HEK293 (cell line): ENCODE measurements at regions not wholly inside any gene's neighbourhood (a gene's known extent, or its start where the extent isn't known, plus 50 kb on each side); places are given as distances from the start of the nearest gene placed in this dataset.

ENCODE experiments used
- CTCF ChIA-PET: fragments of 350-600 bp; formaldehyde crosslinking; extraction: SDS; loops from one replicate; lab custom pipeline; 2021; ENCODE audit warnings: antibody characterized with exemption; lab: Yijun Ruan, JAX
- POLR2A ChIA-PET: fragments of 300-600 bp; formaldehyde crosslinking; extraction: SDS; loops from one replicate; lab custom pipeline; 2020; ENCODE audit warnings: antibody characterized with exemption, inconsistent platforms; lab: Yijun Ruan, JAX
- H3K27ac ChIP-seq: fragments of 200-500 bp; sonication (Bioruptor generic); 2 replicates; pipeline ENCODE4 v1.5.1; 2014; ENCODE audit warnings: low read depth, low read length, control low read depth, inconsistent platforms; ENCODE audit errors: extremely low read depth
- H3K36me3 ChIP-seq, 2 experiments: fragments of 200-500 bp in 1 of 2; sonication (Bioruptor generic) in 1 of 2; 1 replicate in 1 of 2; 2 replicates in 1 of 2; pipeline ENCODE4 v1.5.1; 2014 to 2017; ENCODE audit warnings: inconsistent platforms in 2 of 2, low read length in 2 of 2; ENCODE audit not compliant: control insufficient read depth in 2 of 2, insufficient read depth in 1 of 2
- H3K4me1 ChIP-seq: fragments of 200-500 bp; sonication (Bioruptor generic); 2 replicates; pipeline ENCODE4 v1.5.1; 2014; ENCODE audit warnings: mild to moderate bottlenecking, low read length, inconsistent platforms; ENCODE audit not compliant: control insufficient read depth, insufficient read depth
- H3K4me3 ChIP-seq: 2 replicates; pipeline ENCODE4 v1.5.1; 2011; ENCODE audit warnings: low read depth, mild to moderate bottlenecking, control low read depth, low read length, moderate library complexity
- H3K9me3 ChIP-seq: fragments of 200-500 bp; sonication (Bioruptor generic); 2 replicates; pipeline ENCODE4 v1.5.1; 2014; ENCODE audit warnings: low read depth, low read length, inconsistent platforms; ENCODE audit not compliant: control insufficient read depth, insufficient read depth
- GFI1B ChIP-seq: fragments of 450-650 bp; formaldehyde crosslinking; IDR thresholded peaks from 2 replicates; pipeline ENCODE4 v1.5.1; 2016; ENCODE audit warnings: missing biosample characterization, missing genetic modification characterization
- GLI2 ChIP-seq: fragments of 450-650 bp; formaldehyde crosslinking; IDR thresholded peaks from 2 replicates; pipeline ENCODE4; 2017; ENCODE audit warnings: missing biosample characterization, missing genetic modification characterization, low read depth, borderline replicate concordance
- IKZF3 ChIP-seq: fragments of 450-650 bp; IDR thresholded peaks from 2 replicates; pipeline ENCODE4 v1.5.0; 2018; ENCODE audit warnings: missing biosample characterization, mild to moderate bottlenecking, missing genetic modification characterization, moderate library complexity
- KLF10 ChIP-seq: fragments of 450-650 bp; IDR thresholded peaks from 2 replicates; pipeline ENCODE4 v1.5.1; 2018; ENCODE audit warnings: missing biosample characterization, mild to moderate bottlenecking, missing genetic modification characterization
- KLF7 ChIP-seq: fragments of 450-650 bp; formaldehyde crosslinking; IDR thresholded peaks from 2 replicates; pipeline ENCODE4 v1.5.1; 2016; ENCODE audit warnings: missing biosample characterization, missing genetic modification characterization, borderline replicate concordance
- MEIS1 ChIP-seq: sonication (generic); formaldehyde crosslinking; IDR thresholded peaks from 2 replicates; pipeline ENCODE4 v1.8.1; 2022; ENCODE audit warnings: missing genetic modification reagents, mild to moderate bottlenecking, borderline replicate concordance
- SALL2 ChIP-seq: fragments of 450-650 bp; formaldehyde crosslinking; IDR thresholded peaks from 2 replicates; pipeline ENCODE4 v1.5.0; 2017; ENCODE audit warnings: missing biosample characterization, mild to moderate bottlenecking, missing genetic modification characterization, borderline replicate concordance
- SP2 ChIP-seq: fragments of 450-650 bp; formaldehyde crosslinking; IDR thresholded peaks from 2 replicates; pipeline ENCODE4 v1.5.1; 2016; ENCODE audit warnings: missing biosample characterization, missing genetic modification characterization
- ZFP3 ChIP-seq: fragments of 450-650 bp; formaldehyde crosslinking; IDR thresholded peaks from 2 replicates; pipeline ENCODE4 v1.5.1; 2016; ENCODE audit warnings: low read depth, missing biosample characterization, missing genetic modification characterization
- ZFP69B ChIP-seq: fragments of 450-650 bp; formaldehyde crosslinking; IDR thresholded peaks from 2 replicates; pipeline ENCODE4 v1.5.1; 2016; ENCODE audit warnings: missing biosample characterization, missing genetic modification characterization
- ZNF138 ChIP-seq: fragments of 450-650 bp; formaldehyde crosslinking; IDR thresholded peaks from 2 replicates; pipeline ENCODE4 v1.5.1; 2016; ENCODE audit warnings: missing biosample characterization, missing genetic modification characterization, borderline replicate concordance
- ZNF16 ChIP-seq: fragments of 450-650 bp; formaldehyde crosslinking; IDR thresholded peaks from 2 replicates; pipeline ENCODE4 v1.5.1; 2016; ENCODE audit warnings: low read depth, missing biosample characterization, missing genetic modification characterization
- ZNF24 ChIP-seq: fragments of 450-650 bp; formaldehyde crosslinking; IDR thresholded peaks from 2 replicates; pipeline ENCODE4 v1.5.1; 2016; ENCODE audit warnings: missing biosample characterization, missing genetic modification characterization
- ZNF274 ChIP-seq, 2 experiments: fragments of 200-500 bp in 1 of 2; fragments of 450-650 bp in 1 of 2; sonication (Bioruptor generic) in 1 of 2; formaldehyde crosslinking in 1 of 2; IDR thresholded peaks; 2 replicates each; pipeline versions ENCODE4 v1.5.1 to v1.6.1; 2014 to 2016; ENCODE audit warnings: borderline replicate concordance in 1 of 2, inconsistent platforms in 1 of 2, low read length in 1 of 2, missing biosample characterization in 1 of 2, missing genetic modification characterization in 1 of 2
- ZNF324 ChIP-seq: fragments of 450-650 bp; formaldehyde crosslinking; IDR thresholded peaks from 2 replicates; pipeline ENCODE4 v1.5.1; 2016; ENCODE audit warnings: missing biosample characterization, missing genetic modification characterization
- ZNF341 ChIP-seq: fragments of 450-650 bp; formaldehyde crosslinking; IDR thresholded peaks from 2 replicates; pipeline ENCODE4; 2016; ENCODE audit warnings: low read depth, missing biosample characterization, missing genetic modification characterization
- ZNF391 ChIP-seq: fragments of 450-650 bp; formaldehyde crosslinking; IDR thresholded peaks from 2 replicates; pipeline ENCODE4 v1.5.1; 2016; ENCODE audit warnings: low read depth, missing biosample characterization, missing genetic modification characterization, borderline replicate concordance
- ZNF394 ChIP-seq: fragments of 450-650 bp; formaldehyde crosslinking; IDR thresholded peaks from 2 replicates; pipeline ENCODE4 v1.5.1; 2016; ENCODE audit warnings: missing biosample characterization, missing genetic modification characterization, mild to moderate bottlenecking, moderate library complexity, borderline replicate concordance
- ZNF423 ChIP-seq: fragments of 450-650 bp; formaldehyde crosslinking; IDR thresholded peaks from 2 replicates; pipeline ENCODE4 v1.5.1; 2016; ENCODE audit warnings: missing biosample characterization, missing genetic modification characterization
- ZNF529 ChIP-seq: fragments of 450-650 bp; formaldehyde crosslinking; IDR thresholded peaks from 2 replicates; pipeline ENCODE4 v1.5.1; 2017; ENCODE audit warnings: missing genetic modification characterization, missing biosample characterization; ENCODE audit not compliant: insufficient replicate concordance
- ZNF558 ChIP-seq: fragments of 450-650 bp; formaldehyde crosslinking; IDR thresholded peaks from 2 replicates; pipeline ENCODE4 v1.5.1; 2016; ENCODE audit warnings: missing biosample characterization, missing genetic modification characterization
- ZNF560 ChIP-seq: fragments of 450-650 bp; formaldehyde crosslinking; IDR thresholded peaks from 2 replicates; pipeline ENCODE4 v1.5.1; 2017; ENCODE audit warnings: missing biosample characterization, missing genetic modification characterization, borderline replicate concordance
- ZNF624 ChIP-seq: fragments of 450-650 bp; formaldehyde crosslinking; IDR thresholded peaks from 2 replicates; pipeline ENCODE4 v1.5.1; 2017; ENCODE audit warnings: missing biosample characterization, missing genetic modification characterization
- ZNF654 ChIP-seq: fragments of 450-650 bp; formaldehyde crosslinking; IDR thresholded peaks from 2 replicates; pipeline ENCODE4 v1.5.1; 2016; ENCODE audit warnings: low read depth, missing biosample characterization, missing genetic modification characterization
- ZNF664 ChIP-seq: fragments of 450-650 bp; formaldehyde crosslinking; IDR thresholded peaks from 2 replicates; pipeline ENCODE4 v1.5.1; 2016; ENCODE audit warnings: missing biosample characterization, missing genetic modification characterization
- ZNF776 ChIP-seq: fragments of 450-650 bp; formaldehyde crosslinking; IDR thresholded peaks from 2 replicates; pipeline ENCODE4 v1.5.0; 2017; ENCODE audit warnings: missing biosample characterization, missing genetic modification characterization, borderline replicate concordance
- ZNF785 ChIP-seq: fragments of 450-650 bp; formaldehyde crosslinking; IDR thresholded peaks from 2 replicates; pipeline ENCODE4 v1.5.1; 2016; ENCODE audit warnings: missing biosample characterization, missing genetic modification characterization
- ZNF791 ChIP-seq: fragments of 450-650 bp; formaldehyde crosslinking; IDR thresholded peaks from 2 replicates; pipeline ENCODE4 v1.5.1; 2016; ENCODE audit warnings: missing biosample characterization, missing genetic modification characterization
- TF ChIP-seq, protein P1 (sequence below): IDR thresholded peaks from 2 replicates; pipeline ENCODE4 v1.6.1; 2011; ENCODE audit warnings: mild to moderate bottlenecking, low read depth, low read length, borderline replicate concordance
- TF ChIP-seq, protein P2 (sequence below): fragments of 450-650 bp; formaldehyde crosslinking; IDR thresholded peaks from 2 replicates; pipeline ENCODE4 v1.5.1; 2016; ENCODE audit warnings: missing biosample characterization, missing genetic modification characterization
- TF ChIP-seq, protein P3 (sequence below): fragments of 450-650 bp; formaldehyde crosslinking; IDR thresholded peaks from 2 replicates; pipeline ENCODE4 v1.5.1; 2016; ENCODE audit warnings: missing biosample characterization, missing genetic modification characterization
- TF ChIP-seq, protein P4 (sequence below): fragments of 450-650 bp; formaldehyde crosslinking; IDR thresholded peaks from 2 replicates; pipeline ENCODE4 v1.5.1; 2016; ENCODE audit warnings: missing biosample characterization, missing genetic modification characterization

DNA sequence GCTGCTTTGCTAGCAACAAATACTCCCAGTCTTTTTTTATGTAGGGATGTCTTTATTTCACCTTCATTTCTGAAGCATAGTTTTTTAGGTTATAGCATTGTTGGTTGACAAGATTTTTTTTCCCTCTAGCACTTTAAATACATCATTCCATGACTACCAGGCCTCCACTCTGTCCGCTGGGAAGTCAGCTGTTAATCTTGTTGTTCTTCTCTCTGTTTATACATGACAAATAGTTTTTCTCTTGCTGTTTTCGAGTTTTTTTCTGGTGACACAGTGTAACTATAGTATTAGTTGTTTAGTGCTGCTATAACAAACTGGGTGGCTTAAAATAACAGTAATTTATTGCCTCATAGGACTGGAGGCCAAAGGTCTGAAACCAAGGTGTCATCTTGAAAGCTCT is 205.5 kb upstream of the CNTNAP4 start (continued):
- no peak for TF ChIP-seq ZNF274 (IDR thresholded peaks at IDR 0.05; ENCODE audit: low read length)
- no peak for TF ChIP-seq ZNF274 (tag by site-specific recombination; IDR thresholded peaks at IDR 0.05; ENCODE audit: borderline replicate concordance)
- TF ChIP-seq ZNF785, result no peak
- TF ChIP-seq, protein P1, sequence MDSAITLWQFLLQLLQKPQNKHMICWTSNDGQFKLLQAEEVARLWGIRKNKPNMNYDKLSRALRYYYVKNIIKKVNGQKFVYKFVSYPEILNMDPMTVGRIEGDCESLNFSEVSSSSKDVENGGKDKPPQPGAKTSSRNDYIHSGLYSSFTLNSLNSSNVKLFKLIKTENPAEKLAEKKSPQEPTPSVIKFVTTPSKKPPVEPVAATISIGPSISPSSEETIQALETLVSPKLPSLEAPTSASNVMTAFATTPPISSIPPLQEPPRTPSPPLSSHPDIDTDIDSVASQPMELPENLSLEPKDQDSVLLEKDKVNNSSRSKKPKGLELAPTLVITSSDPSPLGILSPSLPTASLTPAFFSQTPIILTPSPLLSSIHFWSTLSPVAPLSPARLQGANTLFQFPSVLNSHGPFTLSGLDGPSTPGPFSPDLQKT, result no peak
- no peak for TF ChIP-seq ZNF138 (tag by site-specific recombination)

DNA sequence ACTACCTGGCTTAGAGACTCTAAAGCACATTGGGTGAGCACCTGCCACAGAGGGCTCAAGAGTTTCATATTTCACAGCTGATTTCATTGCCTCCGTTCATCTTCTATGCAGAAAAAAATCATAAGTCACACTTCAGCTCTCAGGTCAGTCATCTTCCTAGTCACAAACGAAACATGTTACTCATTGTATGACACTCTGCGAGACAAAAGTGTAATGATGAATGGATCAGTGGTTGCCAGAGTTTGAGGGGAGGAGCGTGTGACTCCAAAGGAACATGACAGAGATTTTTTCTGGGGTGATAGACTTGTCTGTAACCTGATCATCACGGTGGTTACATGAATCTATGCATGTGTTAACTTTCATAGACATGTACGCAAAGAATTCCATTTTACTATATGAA is 195.2 kb upstream of the CNTNAP4 start:
- ChIA-PET POLR2A (no interaction called here), CTCF (no interaction called here)
- H3K4me3 ChIP-seq, result no peak overlapping the region

DNA sequence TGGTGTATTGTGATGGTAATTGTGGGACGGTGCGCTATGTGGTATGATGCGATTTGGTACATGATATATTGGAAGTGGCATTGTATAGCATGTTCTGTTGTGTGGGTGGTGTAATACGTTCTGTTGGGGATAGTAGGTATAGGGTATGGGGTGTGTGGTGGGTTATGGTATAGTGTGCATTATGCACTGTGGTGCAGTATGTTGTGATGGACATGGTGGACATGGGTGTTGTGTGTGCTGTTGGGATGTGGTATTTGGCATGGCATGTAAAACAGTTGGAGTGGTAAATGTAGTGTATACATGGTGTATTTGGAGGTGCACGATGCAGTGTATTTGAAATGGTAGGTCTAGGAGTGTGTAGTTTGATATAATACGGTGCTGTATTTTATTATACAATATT is 170.6 kb upstream of the CNTNAP4 start:
- TF ChIP-seq ZNF274 (IDR thresholded peaks at IDR 0.05; ENCODE audit: low read length) (no peak), ZNF274 (tag by site-specific recombination; IDR thresholded peaks at IDR 0.05; ENCODE audit: borderline replicate concordance) (no peak), ZNF560 (tag by site-specific recombination) (no peak), ZNF394 (tag by site-specific recombination) (no peak), ZNF664 (tag by site-specific recombination) (no peak), GLI2 (tag by site-specific recombination) (no peak), ZFP69B (tag by site-specific recombination) (no peak), KLF10 (tag by site-specific recombination) (no peak), ZNF324 (tag by site-specific recombination) (no peak), GFI1B (no peak), ZNF529 (tag by site-specific recombination) (no peak), ZNF776 (tag by site-specific recombination) (no peak), ZNF391 (tag by site-specific recombination) (no peak), ZNF624 (tag by site-specific recombination) (no peak)
- TF ChIP-seq, protein P2, sequence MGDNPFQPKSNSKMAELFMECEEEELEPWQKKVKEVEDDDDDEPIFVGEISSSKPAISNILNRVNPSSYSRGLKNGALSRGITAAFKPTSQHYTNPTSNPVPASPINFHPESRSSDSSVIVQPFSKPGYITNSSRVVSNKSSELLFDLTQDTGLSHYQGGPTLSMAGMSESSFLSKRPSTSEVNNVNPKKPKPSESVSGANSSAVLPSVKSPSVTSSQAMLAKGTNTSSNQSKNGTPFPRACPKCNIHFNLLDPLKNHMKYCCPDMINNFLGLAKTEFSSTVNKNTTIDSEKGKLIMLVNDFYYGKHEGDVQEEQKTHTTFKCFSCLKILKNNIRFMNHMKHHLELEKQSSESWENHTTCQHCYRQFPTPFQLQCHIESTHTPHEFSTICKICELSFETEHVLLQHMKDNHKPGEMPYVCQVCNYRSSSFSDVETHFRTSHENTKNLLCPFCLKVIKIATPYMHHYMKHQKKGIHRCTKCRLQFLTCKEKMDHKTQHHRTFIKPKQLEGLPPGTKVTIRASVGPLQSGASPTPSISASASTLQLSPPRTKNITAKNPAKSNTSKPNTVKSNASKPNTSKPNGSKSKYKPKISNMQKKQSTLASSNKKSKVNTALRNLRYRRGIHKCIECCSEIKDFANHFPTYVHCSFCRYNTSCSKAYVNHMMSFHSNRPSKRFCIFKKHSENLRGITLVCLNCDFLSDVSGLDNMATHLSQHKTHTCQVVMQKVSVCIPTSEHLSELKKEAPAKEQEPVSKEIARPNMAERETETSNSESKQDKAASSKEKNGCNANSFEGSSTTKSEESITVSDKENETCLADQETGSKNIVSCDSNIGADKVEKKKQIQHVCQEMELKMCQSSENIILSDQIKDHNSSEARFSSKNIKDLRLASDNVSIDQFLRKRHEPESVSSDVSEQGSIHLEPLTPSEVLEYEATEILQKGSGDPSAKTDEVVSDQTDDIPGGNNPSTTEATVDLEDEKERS (tag by site-specific recombination), result no peak
- TF ChIP-seq, protein P3, sequence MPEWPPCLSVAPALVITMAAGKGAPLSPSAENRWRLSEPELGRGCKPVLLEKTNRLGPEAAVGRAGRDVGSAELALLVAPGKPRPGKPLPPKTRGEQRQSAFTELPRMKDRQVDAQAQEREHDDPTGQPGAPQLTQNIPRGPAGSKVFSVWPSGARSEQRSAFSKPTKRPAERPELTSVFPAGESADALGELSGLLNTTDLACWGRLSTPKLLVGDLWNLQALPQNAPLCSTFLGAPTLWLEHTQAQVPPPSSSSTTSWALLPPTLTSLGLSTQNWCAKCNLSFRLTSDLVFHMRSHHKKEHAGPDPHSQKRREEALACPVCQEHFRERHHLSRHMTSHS (tag by site-specific recombination), result no peak
- H3K4me3 ChIP-seq, result no peak overlapping the region
- no peaks in the 10 kb centered on the region for H3K9me3 ChIP-seq
- no peaks in the 10 kb centered on the region for H3K36me3 ChIP-seq
- ChIA-PET POLR2A (no interaction called here), CTCF (interaction anchor here (0.7 kb wide), 1 partner anchor 16 kb away, joined by 3 read pairs; no protein-coding TSS in a partner anchor)
- no peaks in the 10 kb centered on the region for H3K4me1 ChIP-seq
- no peak overlapping the region for H3K27ac ChIP-seq

More for the DNA sequence above, 195.2 kb upstream of the CNTNAP4 start:
- Histone ChIP-seq H3K36me3 (no peaks in the 10 kb centered on the region), H3K4me1 (no peaks in the 10 kb centered on the region), H3K9me3 (no peaks in the 10 kb centered on the region), H3K27ac (no peak overlapping the region)
- TF ChIP-seq ZNF558 (no peak), ZFP69B (tag by site-specific recombination) (no peak), SP2 (tag by site-specific recombination) (no peak), ZNF16 (tag by site-specific recombination) (no peak), ZNF791 (tag by site-specific recombination) (no peak), ZNF423 (tag by site-specific recombination) (no peak), ZNF138 (tag by site-specific recombination) (no peak), ZNF341 (no peak), IKZF3 (tag by site-specific recombination) (no peak), ZNF24 (no peak), KLF7 (no peak), ZFP3 (tag by site-specific recombination) (no peak), SALL2 (no peak), ZNF654 (tag by site-specific recombination) (no peak), MEIS1 (CRISPR knock-in tag) (no peak)
- TF ChIP-seq, protein P4, sequence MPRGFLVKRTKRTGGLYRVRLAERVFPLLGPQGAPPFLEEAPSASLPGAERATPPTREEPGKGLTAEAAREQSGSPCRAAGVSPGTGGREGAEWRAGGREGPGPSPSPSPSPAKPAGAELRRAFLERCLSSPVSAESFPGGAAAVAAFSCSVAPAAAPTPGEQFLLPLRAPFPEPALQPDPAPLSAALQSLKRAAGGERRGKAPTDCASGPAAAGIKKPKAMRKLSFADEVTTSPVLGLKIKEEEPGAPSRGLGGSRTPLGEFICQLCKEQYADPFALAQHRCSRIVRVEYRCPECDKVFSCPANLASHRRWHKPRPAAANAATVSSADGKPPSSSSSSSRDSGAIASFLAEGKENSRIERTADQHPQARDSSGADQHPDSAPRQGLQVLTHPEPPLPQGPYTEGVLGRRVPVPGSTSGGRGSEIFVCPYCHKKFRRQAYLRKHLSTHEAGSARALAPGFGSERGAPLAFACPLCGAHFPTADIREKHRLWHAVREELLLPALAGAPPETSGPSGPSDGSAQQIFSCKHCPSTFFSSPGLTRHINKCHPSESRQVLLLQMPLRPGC (tag by site-specific recombination), result no peak
